SH-SY5Y (cell line): ENCODE measurements at regions not wholly inside any gene's neighbourhood (a gene's known extent, or its start where the extent isn't known, plus 50 kb on each side); places are given as distances from the start of the nearest gene placed in this dataset.

Experiments
- GATA2 ChIP-seq: IDR thresholded peaks from 2 replicates; pipeline ENCODE4 v1.6.1; 2011; ENCODE audit warnings: mild to moderate bottlenecking, low read depth, low read length
- GATA3 ChIP-seq: IDR thresholded peaks from 2 replicates; pipeline ENCODE4 v1.6.1; 2011; ENCODE audit warnings: low read depth, mild to moderate bottlenecking, low read length, moderate library complexity

- TF ChIP-seq GATA2 (no peak), GATA3 (no peak)
Measured at GRCh38 chr4:63869370-63869769, 539.9 kb downstream of the TECRL start.
